ENCODE measurements at regions not wholly inside any gene's neighbourhood (a gene's known extent, or its start where the extent isn't known, plus 50 kb on each side); places are given as distances from the start of the nearest gene placed in this dataset.

GRCh38 chr3:20564966-20565365 is 379.0 kb upstream of the SGO1 start (continued):
- TF ChIP-seq MEF2A (IDR thresholded peaks at IDR 0.05; ENCODE audit: insufficient read depth, low read depth, low read length), result no peak

- H3K4me3 ChIP-seq, result no peak overlapping the region
- ChIA-PET RAD21 (ENCODE audit: unreplicated experiment) (no interaction called here), SMC1A (ENCODE audit: uncharacterized antibody, unreplicated experiment) (no interaction called here), POLR2A (no interaction called here), CTCF (no interaction called here)
- no peaks in the 10 kb centered on the region for H3K36me3 ChIP-seq (ENCODE audit: control insufficient read depth in 2 of 2, insufficient read depth in 2 of 2, low read length in 1 of 2)
- no peaks in the 10 kb centered on the region for H3K27me3 ChIP-seq (replicated peaks in 1 of 2; ENCODE audit: control insufficient read depth in 2 of 2, insufficient read depth in 2 of 2, low read length in 1 of 2)
- DNase-seq (ENCODE audit: low read depth, low spot score), result no peak
- H3K79me2 ChIP-seq (ENCODE audit: control insufficient read depth, insufficient read depth, low read length), result no peaks in the 10 kb centered on the region
- no peak for ATAC-seq
- TF ChIP-seq YBX1 (IDR thresholded peaks at IDR 0.05) (no peak), IRF5 (IDR thresholded peaks at IDR 0.05; ENCODE audit: borderline replicate concordance) (no peak), LARP7 (IDR thresholded peaks at IDR 0.05) (no peak), STAT3 (IDR thresholded peaks at IDR 0.05; ENCODE audit: low read depth, low read length) (no peak), ZNF217 (IDR thresholded peaks at IDR 0.05) (no peak)
- no peak for FAIRE-seq
- 64% methylated on average over 2 of the region's 2 CpGs for WGBS (ENCODE audit: insufficient coverage, insufficient replicate concordance, low lambda C conversion rate, missing lambda C conversion rate)
- no peaks in the 10 kb centered on the region for H3K4me1 ChIP-seq (ENCODE audit: control insufficient read depth, insufficient read depth, low read length)
- BruUV-seq (replicated peaks), result no TSS peak
- no peak overlapping the region for H3K27ac ChIP-seq (ENCODE audit: control insufficient read depth, insufficient read depth)
- H3K9me3 ChIP-seq (replicated peaks; ENCODE audit: control insufficient read depth, insufficient read depth, low read length), result no peaks in the 10 kb centered on the region
- no peak overlapping the region for H3K4me2 ChIP-seq (ENCODE audit: control insufficient read depth, insufficient read depth)
- in situ Hi-C loops (cut with MboI), result no loop called here
- intact Hi-C loops (cut with micrococcal nuclease; ENCODE audit: unreplicated experiment), result no loop called here
- H3K9ac ChIP-seq (ENCODE audit: control insufficient read depth, insufficient read depth, low read length), result no peak overlapping the region
- H2AFZ ChIP-seq (ENCODE audit: control insufficient read depth, low read depth, low read length), result no peak overlapping the region
- no peaks in the 10 kb centered on the region for H4K20me1 ChIP-seq (ENCODE audit: control insufficient read depth, insufficient read depth)
Measured at GRCh38 chr3:20563985-20564384, 378.0 kb upstream of the SGO1 start.

- Histone ChIP-seq H3K79me2 (ENCODE audit: control insufficient read depth, insufficient read depth, low read length) (no peaks in the 10 kb centered on the region), H4K20me1 (ENCODE audit: control insufficient read depth, insufficient read depth) (no peaks in the 10 kb centered on the region), H3K4me2 (ENCODE audit: control insufficient read depth, insufficient read depth) (no peak overlapping the region), H3K36me3 (ENCODE audit: control insufficient read depth in 2 of 2, insufficient read depth in 2 of 2, low read length in 1 of 2) (no peaks in the 10 kb centered on the region), H3K4me1 (ENCODE audit: control insufficient read depth, insufficient read depth, low read length) (no peaks in the 10 kb centered on the region), H3K27me3 (replicated peaks in 1 of 2; ENCODE audit: control insufficient read depth in 2 of 2, insufficient read depth in 2 of 2, low read length in 1 of 2) (no peaks in the 10 kb centered on the region), H3K4me3 (no peak overlapping the region), H3K9me3 (replicated peaks; ENCODE audit: control insufficient read depth, insufficient read depth, low read length) (no peaks in the 10 kb centered on the region), H3K27ac (ENCODE audit: control insufficient read depth, insufficient read depth) (no peak overlapping the region), H2AFZ (ENCODE audit: control insufficient read depth, low read depth, low read length) (no peak overlapping the region), H3K9ac (ENCODE audit: control insufficient read depth, insufficient read depth, low read length) (no peak overlapping the region)
- FAIRE-seq (no peak), DNase-seq (ENCODE audit: low read depth, low spot score) (no peak), ATAC-seq (no peak)
- WGBS (ENCODE audit: insufficient coverage, insufficient replicate concordance, low lambda C conversion rate, missing lambda C conversion rate), result 35% methylated on average over 4 of the region's 4 CpGs
- in situ Hi-C loops (cut with MboI), result no loop called here
- BruUV-seq (replicated peaks), result no TSS peak
- ChIA-PET CTCF (no interaction called here), SMC1A (ENCODE audit: uncharacterized antibody, unreplicated experiment) (no interaction called here), POLR2A (no interaction called here), RAD21 (ENCODE audit: unreplicated experiment) (no interaction called here)
- intact Hi-C loops (cut with micrococcal nuclease; ENCODE audit: unreplicated experiment), result no loop called here
- TF ChIP-seq TBL1XR1 (IDR thresholded peaks at IDR 0.05; ENCODE audit: low read depth, low read length) (no peak), POLR2A (IDR thresholded peaks at IDR 0.05; ENCODE audit: low read depth, low read length) (no peak), SMARCA5 (IDR thresholded peaks at IDR 0.05) (no peak), KLF5 (IDR thresholded peaks at IDR 0.05; ENCODE audit: partially characterized antibody) (no peak), ELK1 (IDR thresholded peaks at IDR 0.05; ENCODE audit: low read depth, low read length) (no peak), ATF3 (IDR thresholded peaks at IDR 0.05; ENCODE audit: borderline replicate concordance, extremely low read depth, low read depth, low read length) (no peak), POLR2AphosphoS5 (IDR thresholded peaks at IDR 0.05; ENCODE audit: low read length) (no peak)
Measured at GRCh38 chr3:20563251-20563650, 377.2 kb upstream of the SGO1 start.
